ENCODE measurements at regions not wholly inside any gene's neighbourhood (a gene's known extent, or its start where the extent isn't known, plus 50 kb on each side); places are given as distances from the start of the nearest gene placed in this dataset.

DNA sequence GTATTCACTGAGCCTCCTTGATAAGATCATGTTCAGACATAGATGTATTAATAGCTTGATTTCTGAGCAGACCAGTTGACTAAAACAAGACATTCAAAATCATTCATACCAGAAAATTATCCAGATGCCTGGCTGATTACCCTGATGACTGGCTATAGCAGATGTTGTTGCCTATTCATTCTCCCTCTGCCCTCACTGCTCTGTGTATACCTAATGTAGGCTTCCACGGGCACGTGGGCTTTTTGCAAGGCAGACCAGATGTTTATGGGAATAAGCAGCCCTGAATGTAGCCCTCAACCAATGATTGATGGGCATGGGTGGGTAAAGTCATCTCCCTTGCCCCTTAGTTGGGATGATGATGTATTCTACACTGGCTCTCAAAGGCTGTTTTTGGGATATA lies 289.1 kb downstream of the MBD2 start:
- TF ChIP-seq, protein P1, sequence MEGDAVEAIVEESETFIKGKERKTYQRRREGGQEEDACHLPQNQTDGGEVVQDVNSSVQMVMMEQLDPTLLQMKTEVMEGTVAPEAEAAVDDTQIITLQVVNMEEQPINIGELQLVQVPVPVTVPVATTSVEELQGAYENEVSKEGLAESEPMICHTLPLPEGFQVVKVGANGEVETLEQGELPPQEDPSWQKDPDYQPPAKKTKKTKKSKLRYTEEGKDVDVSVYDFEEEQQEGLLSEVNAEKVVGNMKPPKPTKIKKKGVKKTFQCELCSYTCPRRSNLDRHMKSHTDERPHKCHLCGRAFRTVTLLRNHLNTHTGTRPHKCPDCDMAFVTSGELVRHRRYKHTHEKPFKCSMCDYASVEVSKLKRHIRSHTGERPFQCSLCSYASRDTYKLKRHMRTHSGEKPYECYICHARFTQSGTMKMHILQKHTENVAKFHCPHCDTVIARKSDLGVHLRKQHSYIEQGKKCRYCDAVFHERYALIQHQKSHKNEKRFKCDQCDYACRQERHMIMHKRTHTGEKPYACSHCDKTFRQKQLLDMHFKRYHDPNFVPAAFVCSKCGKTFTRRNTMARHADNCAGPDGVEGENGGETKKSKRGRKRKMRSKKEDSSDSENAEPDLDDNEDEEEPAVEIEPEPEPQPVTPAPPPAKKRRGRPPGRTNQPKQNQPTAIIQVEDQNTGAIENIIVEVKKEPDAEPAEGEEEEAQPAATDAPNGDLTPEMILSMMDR (IDR thresholded peaks at IDR 0.05; ENCODE audit: insufficient read depth, low read length, poor library complexity, severe bottlenecking), result no peak
- DNase-seq (ENCODE audit: extremely low read depth, insufficient read length), result no peak
- Histone ChIP-seq H3K36me3 (ENCODE audit: control insufficient read depth, insufficient read depth, low read length) (no peaks in the 10 kb centered on the region), H3K27me3 (replicated peaks; ENCODE audit: control insufficient read depth, insufficient read depth, low read length) (no peaks in the 10 kb centered on the region; the same call in 1 of the 2 replicates), H3K4me3 (replicated peaks; ENCODE audit: low read depth, low read length) (no peak overlapping the region)

GRCh38 chr18:53920312-53921075 lies 304.0 kb downstream of the MBD2 start:
- Histone ChIP-seq H3K36me3 (ENCODE audit: control insufficient read depth, insufficient read depth, low read length) (no peaks in the 10 kb centered on the region), H3K4me3 (replicated peaks; ENCODE audit: low read depth, low read length) (no peak overlapping the region), H3K27me3 (replicated peaks; ENCODE audit: control insufficient read depth, insufficient read depth, low read length) (no peaks in the 10 kb centered on the region)
- TF ChIP-seq, protein P1 (IDR thresholded peaks at IDR 0.05; ENCODE audit: insufficient read depth, low read length, poor library complexity, severe bottlenecking), result no peak
- DNase-seq (ENCODE audit: extremely low read depth, insufficient read length), result no peak

- TF ChIP-seq, protein P1 (IDR thresholded peaks at IDR 0.05; ENCODE audit: insufficient read depth, low read length, poor library complexity, severe bottlenecking), result no peak
- no peak for DNase-seq (ENCODE audit: extremely low read depth, insufficient read length)
- Histone ChIP-seq H3K4me3 (replicated peaks; ENCODE audit: low read depth, low read length) (no peak overlapping the region), H3K36me3 (ENCODE audit: control insufficient read depth, insufficient read depth, low read length) (no peaks in the 10 kb centered on the region), H3K27me3 (replicated peaks; ENCODE audit: control insufficient read depth, insufficient read depth, low read length) (no peaks in the 10 kb centered on the region)
These were observed 306.4 kb downstream of the MBD2 start for GRCh38 chr18:53918091-53918490.

GRCh38 chr18:53911200-53911599 lies 313.3 kb downstream of the MBD2 start:
- Histone ChIP-seq H3K36me3 (ENCODE audit: control insufficient read depth, insufficient read depth, low read length) (no peaks in the 10 kb centered on the region), H3K27me3 (replicated peaks; ENCODE audit: control insufficient read depth, insufficient read depth, low read length) (peaks cover under 1% of the 10 kb centered on the region; the same call in 1 of the 2 replicates), H3K4me3 (replicated peaks; ENCODE audit: low read depth, low read length) (no peak overlapping the region)
- TF ChIP-seq, protein P1 (IDR thresholded peaks at IDR 0.05; ENCODE audit: insufficient read depth, low read length, poor library complexity, severe bottlenecking), result no peak
- DNase-seq (ENCODE audit: extremely low read depth, insufficient read length), result no peak

- no peak for DNase-seq (ENCODE audit: extremely low read depth, insufficient read length)
- Histone ChIP-seq H3K36me3 (ENCODE audit: control insufficient read depth, insufficient read depth, low read length) (no peaks in the 10 kb centered on the region), H3K4me3 (replicated peaks; ENCODE audit: low read depth, low read length) (no peak overlapping the region), H3K27me3 (replicated peaks; ENCODE audit: control insufficient read depth, insufficient read depth, low read length) (peaks cover 4% of the 10 kb centered on the region; the same call in 1 of the 2 replicates)
- TF ChIP-seq, protein P1 (IDR thresholded peaks at IDR 0.05; ENCODE audit: insufficient read depth, low read length, poor library complexity, severe bottlenecking), result peak; percentile 69
These were observed 314.8 kb downstream of the MBD2 start for GRCh38 chr18:53909668-53910067.
